GM18907 (cell line): ENCODE measurements at regions not wholly inside any gene's neighbourhood (a gene's known extent, or its start where the extent isn't known, plus 50 kb on each side); places are given as distances from the start of the nearest gene placed in this dataset.
"Not testable (repeated sequence)": the region's sequence is repeated elsewhere in the genome, so short reads cannot be mapped to it uniquely, and the experiment has no call there.

Experiments used
- ATAC-seq: cut with Tn5 transposase; IDR thresholded peaks from one replicate; pipeline ENCODE4 v1.9.1; 2021; ENCODE audit warnings: mild to moderate bottlenecking, moderate library complexity; ENCODE audit not compliant: unreplicated experiment

GRCh38 chr10:4279655-4280054 is 494.6 kb upstream of the KLF6 start:
- ATAC-seq, result no peak

- ATAC-seq, result no peak
Observed at GRCh38 chr10:4278186-4278585, 493.2 kb upstream of the KLF6 start.

GRCh38 chr10:4276151-4276550 is 491.1 kb upstream of the KLF6 start:
- ATAC-seq, result no peak

GRCh38 chr10:4274671-4275070 is 489.7 kb upstream of the KLF6 start:
- ATAC-seq, result not testable (repeated sequence)

GRCh38 chr10:4271193-4271592 is 486.2 kb upstream of the KLF6 start:
- ATAC-seq, result no peak

- no peak for ATAC-seq
Observed at GRCh38 chr10:4270116-4270515, 485.1 kb upstream of the KLF6 start.

GRCh38 chr10:4268490-4268889 is 483.5 kb upstream of the KLF6 start:
- ATAC-seq, result not testable (repeated sequence)

GRCh38 chr10:4267086-4267773 is 482.2 kb upstream of the KLF6 start:
- ATAC-seq, result no peak

- ATAC-seq, result no peak
Observed at GRCh38 chr10:4266416-4267085, 481.5 kb upstream of the KLF6 start.

GRCh38 chr10:4265964-4266363 is 481.0 kb upstream of the KLF6 start:
- no peak for ATAC-seq

GRCh38 chr10:4264209-4264865 is 479.3 kb upstream of the KLF6 start:
- no peak for ATAC-seq

- no peak for ATAC-seq
Observed at GRCh38 chr10:4263601-4263921, 478.6 kb upstream of the KLF6 start.

- ATAC-seq, result no peak
Observed at GRCh38 chr10:4262870-4263600, 478.0 kb upstream of the KLF6 start.

- no peak for ATAC-seq
Observed at GRCh38 chr10:4262449-4262848, 477.4 kb upstream of the KLF6 start.

- no peak for ATAC-seq
Observed at GRCh38 chr10:4260483-4261124, 475.6 kb upstream of the KLF6 start.

GRCh38 chr10:4257939-4258465 is 473.0 kb upstream of the KLF6 start:
- ATAC-seq, result no peak

- ATAC-seq, result no peak
Observed at GRCh38 chr10:4256971-4257370, 472.0 kb upstream of the KLF6 start.

GRCh38 chr10:4255751-4256150 is 470.7 kb upstream of the KLF6 start:
- no peak for ATAC-seq

- no peak for ATAC-seq
Observed at GRCh38 chr10:4254101-4254994, 469.3 kb upstream of the KLF6 start.

- no peak for ATAC-seq
Observed at GRCh38 chr10:4252701-4253100, 467.7 kb upstream of the KLF6 start.
